ENCODE measurements at regions not wholly inside any gene's neighbourhood (a gene's known extent, or its start where the extent isn't known, plus 50 kb on each side); places are given as distances from the start of the nearest gene placed in this dataset.

DNA sequence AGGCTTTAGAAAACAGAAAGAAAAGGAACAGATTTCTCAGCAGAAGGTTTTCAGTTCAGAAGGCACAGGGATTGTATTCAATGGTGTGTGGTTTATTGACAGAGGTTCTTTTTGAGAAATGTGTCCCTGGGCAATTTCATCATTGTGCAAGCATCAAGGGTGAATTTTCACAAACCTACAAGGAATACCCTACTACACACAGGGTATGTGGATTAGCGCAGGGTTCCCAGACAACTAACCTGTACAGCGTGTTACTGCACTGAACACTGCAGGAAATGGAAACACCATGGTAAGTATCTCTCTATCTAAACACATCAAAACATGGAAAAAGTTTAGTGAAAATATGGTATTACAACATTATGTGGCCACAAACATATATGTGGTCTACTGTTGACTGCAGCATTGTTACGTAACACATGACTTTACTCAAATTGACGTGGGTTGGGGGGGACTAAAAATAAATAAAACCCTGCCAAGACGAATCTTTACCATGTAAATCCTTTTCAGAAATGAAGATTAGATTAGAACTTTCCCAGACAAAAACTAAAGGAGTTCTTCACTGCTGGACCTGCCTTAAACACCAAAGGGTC, 893.1 kb downstream of the TMEM121 start:
- TF ChIP-seq CREB1 (IDR thresholded peaks at IDR 0.05; ENCODE audit: low read depth), result no peak
- TF ChIP-seq, protein P1, sequence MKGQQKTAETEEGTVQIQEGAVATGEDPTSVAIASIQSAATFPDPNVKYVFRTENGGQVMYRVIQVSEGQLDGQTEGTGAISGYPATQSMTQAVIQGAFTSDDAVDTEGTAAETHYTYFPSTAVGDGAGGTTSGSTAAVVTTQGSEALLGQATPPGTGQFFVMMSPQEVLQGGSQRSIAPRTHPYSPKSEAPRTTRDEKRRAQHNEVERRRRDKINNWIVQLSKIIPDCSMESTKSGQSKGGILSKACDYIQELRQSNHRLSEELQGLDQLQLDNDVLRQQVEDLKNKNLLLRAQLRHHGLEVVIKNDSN (IDR thresholded peaks at IDR 0.05), result no peak
- TF ChIP-seq MAX (IDR thresholded peaks at IDR 0.05), result no peak
- no peak for TF ChIP-seq EGR1 (IDR thresholded peaks at IDR 0.05)
- TF ChIP-seq, protein P2, sequence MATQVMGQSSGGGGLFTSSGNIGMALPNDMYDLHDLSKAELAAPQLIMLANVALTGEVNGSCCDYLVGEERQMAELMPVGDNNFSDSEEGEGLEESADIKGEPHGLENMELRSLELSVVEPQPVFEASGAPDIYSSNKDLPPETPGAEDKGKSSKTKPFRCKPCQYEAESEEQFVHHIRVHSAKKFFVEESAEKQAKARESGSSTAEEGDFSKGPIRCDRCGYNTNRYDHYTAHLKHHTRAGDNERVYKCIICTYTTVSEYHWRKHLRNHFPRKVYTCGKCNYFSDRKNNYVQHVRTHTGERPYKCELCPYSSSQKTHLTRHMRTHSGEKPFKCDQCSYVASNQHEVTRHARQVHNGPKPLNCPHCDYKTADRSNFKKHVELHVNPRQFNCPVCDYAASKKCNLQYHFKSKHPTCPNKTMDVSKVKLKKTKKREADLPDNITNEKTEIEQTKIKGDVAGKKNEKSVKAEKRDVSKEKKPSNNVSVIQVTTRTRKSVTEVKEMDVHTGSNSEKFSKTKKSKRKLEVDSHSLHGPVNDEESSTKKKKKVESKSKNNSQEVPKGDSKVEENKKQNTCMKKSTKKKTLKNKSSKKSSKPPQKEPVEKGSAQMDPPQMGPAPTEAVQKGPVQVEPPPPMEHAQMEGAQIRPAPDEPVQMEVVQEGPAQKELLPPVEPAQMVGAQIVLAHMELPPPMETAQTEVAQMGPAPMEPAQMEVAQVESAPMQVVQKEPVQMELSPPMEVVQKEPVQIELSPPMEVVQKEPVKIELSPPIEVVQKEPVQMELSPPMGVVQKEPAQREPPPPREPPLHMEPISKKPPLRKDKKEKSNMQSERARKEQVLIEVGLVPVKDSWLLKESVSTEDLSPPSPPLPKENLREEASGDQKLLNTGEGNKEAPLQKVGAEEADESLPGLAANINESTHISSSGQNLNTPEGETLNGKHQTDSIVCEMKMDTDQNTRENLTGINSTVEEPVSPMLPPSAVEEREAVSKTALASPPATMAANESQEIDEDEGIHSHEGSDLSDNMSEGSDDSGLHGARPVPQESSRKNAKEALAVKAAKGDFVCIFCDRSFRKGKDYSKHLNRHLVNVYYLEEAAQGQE (IDR thresholded peaks at IDR 0.05; ENCODE audit: low read depth), result no peak

- TF ChIP-seq RAD21 (IDR thresholded peaks at IDR 0.05; ENCODE audit: low read depth) (peak; percentile 34; the same call in 1 of the 2 replicates), EGR1 (IDR thresholded peaks at IDR 0.05) (peak; percentile 79)
Observed at GRCh38 chr14:106421431-106422033, 895.1 kb downstream of the TMEM121 start.

DNA sequence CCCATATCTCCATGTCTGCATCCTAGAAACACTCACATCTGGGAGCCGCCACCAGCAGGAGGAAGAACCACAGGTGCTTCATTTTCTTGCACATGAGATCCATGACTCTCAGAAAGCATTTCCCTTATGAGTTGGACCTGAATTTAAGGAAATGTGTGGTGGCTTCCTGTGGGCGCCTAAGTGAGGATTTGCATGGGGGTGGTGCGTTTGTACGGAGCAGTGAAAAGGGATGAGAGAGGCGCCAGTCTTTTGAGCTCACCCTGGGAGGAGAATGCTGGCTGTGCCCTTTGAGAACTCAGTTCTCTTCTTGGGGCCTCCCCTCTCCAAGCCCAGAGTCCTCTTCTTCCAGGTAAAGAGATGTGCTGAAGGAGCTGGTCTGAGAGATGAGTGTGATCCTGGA, 895.7 kb downstream of the TMEM121 start:
- TF ChIP-seq EGR1 (IDR thresholded peaks at IDR 0.05), result no peak
- no peak for TF ChIP-seq CEBPB (IDR thresholded peaks at IDR 0.05)
- TF ChIP-seq RAD21 (IDR thresholded peaks at IDR 0.05; ENCODE audit: low read depth), result no peak
- TF ChIP-seq TCF12 (IDR thresholded peaks at IDR 0.05; ENCODE audit: low read depth), result no peak
- no peak for TF ChIP-seq EP300 (IDR thresholded peaks at IDR 0.05; ENCODE audit: borderline replicate concordance)
- TF ChIP-seq MAX (IDR thresholded peaks at IDR 0.05), result no peak

DNA sequence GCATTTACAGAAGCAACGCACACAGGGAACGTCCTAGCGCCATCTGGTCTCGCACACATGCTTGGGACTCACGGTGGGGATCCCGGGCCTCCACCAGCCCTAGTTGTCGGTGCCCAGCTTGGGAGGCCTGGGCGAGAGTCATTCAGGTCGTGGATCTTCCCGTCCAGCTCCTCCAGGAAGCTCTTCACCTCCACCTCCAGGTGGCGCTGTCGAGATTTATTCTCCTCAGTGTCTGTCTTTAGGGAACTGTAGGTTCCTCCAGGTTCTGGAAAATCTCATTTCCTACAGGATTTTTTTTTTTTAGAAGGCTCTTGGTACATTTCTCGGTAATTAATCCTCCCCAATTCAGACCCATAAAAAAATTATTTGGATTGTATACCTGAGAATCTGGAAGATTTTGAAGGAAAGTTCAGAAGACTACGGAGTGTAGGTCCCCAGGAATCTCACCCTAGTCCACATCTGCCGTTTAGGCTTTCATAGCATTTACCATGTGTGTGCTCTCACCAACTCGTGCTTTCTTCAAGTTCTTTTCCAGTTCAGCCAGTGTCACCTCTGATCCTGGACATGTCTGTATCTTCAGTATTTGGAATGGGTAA, 910.0 kb downstream of the TMEM121 start:
- TF ChIP-seq RAD21 (IDR thresholded peaks at IDR 0.05; ENCODE audit: low read depth), result peak; percentile 45
- no peak for TF ChIP-seq EGR1 (IDR thresholded peaks at IDR 0.05)

- TF ChIP-seq CREB1 (IDR thresholded peaks at IDR 0.05; ENCODE audit: low read depth) (no peak), FOXM1 (IDR thresholded peaks at IDR 0.05; ENCODE audit: borderline replicate concordance, low read depth) (no peak), NFIC (IDR thresholded peaks at IDR 0.05) (no peak), ZBTB7A (IDR thresholded peaks at IDR 0.05; ENCODE audit: low read depth) (no peak), MAX (IDR thresholded peaks at IDR 0.05) (no peak), RAD21 (IDR thresholded peaks at IDR 0.05; ENCODE audit: low read depth) (no peak), TEAD4 (IDR thresholded peaks at IDR 0.05) (no peak), CEBPB (IDR thresholded peaks at IDR 0.05) (no peak), EGR1 (IDR thresholded peaks at IDR 0.05) (no peak), EP300 (IDR thresholded peaks at IDR 0.05; ENCODE audit: borderline replicate concordance) (no peak), TAF1 (IDR thresholded peaks at IDR 0.05; ENCODE audit: low read depth) (no peak)
- TF ChIP-seq, protein P2 (IDR thresholded peaks at IDR 0.05; ENCODE audit: low read depth), result no peak
Observed at GRCh38 chr14:106442857-106443256, 916.5 kb downstream of the TMEM121 start.

- TF ChIP-seq ZBTB7A (IDR thresholded peaks at IDR 0.05; ENCODE audit: low read depth) (no peak), CEBPB (IDR thresholded peaks at IDR 0.05) (no peak), FOXM1 (IDR thresholded peaks at IDR 0.05; ENCODE audit: borderline replicate concordance, low read depth) (no peak), MAX (IDR thresholded peaks at IDR 0.05) (no peak), EGR1 (IDR thresholded peaks at IDR 0.05) (no peak), TEAD4 (IDR thresholded peaks at IDR 0.05) (no peak), EP300 (IDR thresholded peaks at IDR 0.05; ENCODE audit: borderline replicate concordance) (no peak), NFIC (IDR thresholded peaks at IDR 0.05) (no peak), YY1 (IDR thresholded peaks at IDR 0.05; ENCODE audit: low read depth) (no peak), RAD21 (IDR thresholded peaks at IDR 0.05; ENCODE audit: low read depth) (no peak)
- TF ChIP-seq, protein P2 (IDR thresholded peaks at IDR 0.05; ENCODE audit: low read depth), result no peak
Observed at GRCh38 chr14:106455026-106455425, 928.6 kb downstream of the TMEM121 start.
